NCI-H2107 treated with DMSO at 0.1 percent for 48 hours (cell line): ENCODE measurements at regions not wholly inside any gene's neighbourhood (a gene's known extent, or its start where the extent isn't known, plus 50 kb on each side); places are given as distances from the start of the nearest gene placed in this dataset.
"Not testable (repeated sequence)": the region's sequence is repeated elsewhere in the genome, so short reads cannot be mapped to it uniquely, and the experiment has no call there.

Experiments
- DNase-seq: peaks from one replicate; lab custom pipeline; 2025; ENCODE audit not compliant: unreplicated experiment; lab: John Stamatoyannopoulos, UW

DNA sequence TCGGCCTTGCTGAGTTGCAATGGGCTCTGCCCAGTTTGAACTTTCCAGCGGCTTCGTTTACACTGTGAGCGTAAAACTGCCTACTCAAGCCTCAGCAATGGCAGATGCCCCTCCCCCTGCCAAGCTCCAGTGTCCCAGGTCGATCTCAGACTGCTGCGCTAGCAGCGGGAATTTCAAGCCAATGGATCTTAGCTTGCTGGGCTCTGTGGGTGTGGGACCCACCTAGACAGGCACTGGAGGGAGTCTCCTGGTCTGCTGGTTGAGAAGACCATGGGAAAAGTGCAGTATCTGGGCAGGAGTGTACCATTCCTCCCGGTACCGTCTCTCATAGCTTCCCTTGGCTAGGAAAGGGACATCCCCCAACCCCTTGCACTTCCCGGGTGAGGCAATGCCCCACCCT lies 88.2 kb downstream of the KLHL28 start:
- DNase-seq, result no peak

DNA sequence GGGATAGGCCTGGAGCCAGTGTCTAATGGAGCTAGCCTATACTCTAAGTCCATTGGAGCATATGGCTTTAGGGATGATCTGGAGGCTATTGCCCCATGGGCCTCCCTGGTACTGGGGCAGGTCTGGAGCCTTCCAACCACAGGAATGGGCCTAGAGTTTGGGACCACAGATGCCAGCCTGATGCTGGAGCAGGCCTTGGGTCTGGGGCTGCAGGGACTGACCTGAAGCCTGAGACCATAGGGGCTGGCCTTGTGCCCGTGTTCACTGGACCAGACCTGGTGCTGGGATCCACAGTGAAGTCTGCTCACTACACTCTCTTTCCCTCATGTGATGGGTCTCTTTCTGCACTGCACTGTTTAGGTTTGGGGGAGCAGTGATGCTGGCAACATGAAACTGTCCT lies 95.0 kb downstream of the KLHL28 start:
- no peak for DNase-seq

DNA sequence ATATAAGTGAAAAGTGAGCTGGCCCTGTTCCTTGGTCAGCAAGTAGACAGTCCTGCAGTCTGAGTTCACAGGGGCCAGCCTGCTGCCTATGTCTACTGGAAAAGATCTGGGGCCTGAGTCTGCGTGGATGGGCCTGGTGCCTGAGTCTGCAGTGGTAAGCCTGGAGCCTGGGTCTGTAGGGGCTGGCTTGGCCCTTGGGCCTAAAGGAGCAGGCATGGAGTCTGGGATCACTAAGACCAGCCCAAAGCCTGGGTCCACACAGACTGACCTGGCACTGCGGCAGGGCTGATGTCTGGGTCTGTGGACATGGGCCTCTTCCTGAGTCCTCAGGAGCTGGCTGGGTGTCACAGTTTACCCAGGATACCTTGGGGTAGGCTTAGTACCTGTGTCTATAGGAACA lies 95.4 kb downstream of the KLHL28 start:
- DNase-seq, result no peak

DNA sequence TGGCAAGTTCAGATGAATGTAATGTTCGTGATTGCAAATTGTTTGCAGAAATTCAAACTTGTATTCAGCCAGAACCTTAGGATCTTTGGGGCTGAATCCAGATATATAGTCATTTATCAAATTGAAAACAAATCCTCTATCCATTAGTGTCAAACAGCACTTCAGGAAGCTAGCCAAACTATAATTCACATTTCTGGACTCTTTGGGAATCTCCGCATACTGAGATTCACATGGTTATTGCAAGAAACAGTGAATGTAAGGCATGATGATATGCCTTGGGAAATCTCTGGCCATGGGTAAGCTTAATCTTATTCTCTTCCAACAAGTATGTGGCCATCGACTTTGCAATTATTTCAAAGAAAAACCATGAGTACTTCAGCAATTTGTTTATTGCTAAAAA lies 98.5 kb downstream of the KLHL28 start:
- DNase-seq, result no peak

DNA sequence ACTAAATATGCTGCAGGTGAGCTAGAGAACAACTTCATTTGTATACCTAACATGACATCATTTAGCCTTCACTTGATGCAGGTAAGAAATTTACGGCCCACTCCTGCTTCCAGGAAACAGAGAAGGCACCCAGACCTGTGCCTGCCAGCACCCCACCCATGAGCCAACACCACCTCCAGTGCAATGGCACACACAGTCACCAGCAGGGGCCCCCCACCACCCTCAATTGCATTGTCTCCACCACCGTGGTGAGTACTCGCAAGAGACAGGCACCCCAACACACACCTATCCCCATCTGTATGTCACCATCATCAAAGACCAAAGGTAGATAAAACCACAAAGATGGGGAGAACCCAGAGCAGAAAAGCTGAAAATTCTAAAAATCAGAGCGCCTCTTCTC lies 107.6 kb downstream of the KLHL28 start:
- no peak for DNase-seq

DNA sequence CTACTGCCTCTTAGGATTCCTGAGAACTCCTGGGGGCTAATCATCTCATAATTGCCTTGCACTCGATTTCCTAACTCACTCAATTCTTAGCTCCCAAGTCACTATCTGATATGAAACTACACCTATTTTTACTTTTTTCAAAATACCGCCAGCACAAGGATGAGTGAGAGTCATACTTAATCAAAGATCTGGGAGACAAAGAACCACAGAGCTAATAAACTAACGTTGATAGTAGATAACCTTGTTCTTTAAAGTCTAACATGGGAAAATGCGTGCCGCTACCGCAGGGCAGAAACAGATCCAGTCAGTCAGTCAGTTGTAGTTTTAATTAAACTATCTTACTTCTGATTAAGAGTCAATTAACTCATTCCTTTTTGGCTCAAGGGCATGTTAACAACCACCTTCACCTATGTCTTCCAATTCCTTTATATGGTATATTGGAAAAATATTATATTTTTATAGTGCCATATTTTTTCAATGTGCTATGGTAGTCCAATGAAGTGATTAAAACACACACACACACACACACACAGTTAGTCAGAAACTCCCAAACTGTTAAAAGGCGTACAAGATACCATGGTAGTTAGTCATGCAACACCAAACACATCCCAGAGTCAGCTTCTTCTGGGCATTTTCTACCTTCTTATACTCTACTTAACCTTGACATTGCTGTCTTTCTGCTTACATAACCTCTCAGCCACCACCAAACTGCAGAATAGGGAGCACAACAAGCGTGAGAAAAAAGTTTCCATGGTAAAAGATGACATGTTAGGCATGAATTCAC lies 114.0 kb downstream of the KLHL28 start:
- DNase-seq, result no peak

DNA sequence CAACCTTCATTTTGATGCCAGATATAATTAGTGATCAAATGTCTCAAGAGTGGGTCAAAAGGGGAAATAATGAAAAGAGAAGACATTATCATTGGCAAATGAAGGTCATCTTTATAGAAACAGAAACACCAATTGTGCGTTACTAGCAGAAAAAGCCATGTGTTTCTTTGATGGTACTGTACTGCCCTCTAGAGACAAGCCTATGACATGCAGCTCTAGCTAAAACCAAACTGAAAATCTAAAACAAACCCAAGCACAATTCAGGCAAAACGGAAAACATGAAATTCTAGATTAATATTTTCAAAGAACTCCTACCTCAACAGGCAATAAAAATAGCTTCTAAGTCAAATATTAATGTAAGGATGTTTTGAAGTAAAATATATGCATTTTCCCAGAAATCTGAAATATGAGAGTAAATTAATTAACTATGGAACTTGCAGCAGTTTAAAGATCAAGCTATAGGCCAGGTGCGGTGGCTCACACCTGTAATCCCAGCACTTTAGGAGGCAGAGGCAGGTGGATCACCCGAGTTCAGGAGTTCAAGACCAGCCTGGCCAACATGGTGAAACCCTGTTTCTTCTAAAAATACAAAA lies 115.4 kb downstream of the KLHL28 start:
- peak; percentile 86 for DNase-seq

DNA sequence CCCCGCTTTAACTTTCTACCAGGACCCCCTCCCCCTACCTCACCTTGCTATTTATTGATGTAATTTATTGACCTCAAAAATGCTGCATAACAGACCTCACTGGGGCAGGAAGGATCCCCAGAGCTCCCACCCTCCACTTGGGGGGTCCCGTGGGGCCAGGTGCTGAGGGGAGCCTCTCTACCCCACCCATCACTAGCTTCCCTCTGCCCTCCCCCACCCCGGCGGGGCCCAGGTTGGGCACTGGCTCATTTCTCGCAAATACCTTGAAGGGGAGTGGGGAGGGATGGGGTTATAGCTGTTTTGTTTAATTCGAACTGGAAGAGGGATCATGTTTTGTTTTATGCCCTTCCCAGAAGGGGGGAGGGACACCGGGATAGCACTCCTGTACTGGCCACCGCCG lies 125.8 kb downstream of the KLHL28 start:
- not testable (repeated sequence) for DNase-seq

DNA sequence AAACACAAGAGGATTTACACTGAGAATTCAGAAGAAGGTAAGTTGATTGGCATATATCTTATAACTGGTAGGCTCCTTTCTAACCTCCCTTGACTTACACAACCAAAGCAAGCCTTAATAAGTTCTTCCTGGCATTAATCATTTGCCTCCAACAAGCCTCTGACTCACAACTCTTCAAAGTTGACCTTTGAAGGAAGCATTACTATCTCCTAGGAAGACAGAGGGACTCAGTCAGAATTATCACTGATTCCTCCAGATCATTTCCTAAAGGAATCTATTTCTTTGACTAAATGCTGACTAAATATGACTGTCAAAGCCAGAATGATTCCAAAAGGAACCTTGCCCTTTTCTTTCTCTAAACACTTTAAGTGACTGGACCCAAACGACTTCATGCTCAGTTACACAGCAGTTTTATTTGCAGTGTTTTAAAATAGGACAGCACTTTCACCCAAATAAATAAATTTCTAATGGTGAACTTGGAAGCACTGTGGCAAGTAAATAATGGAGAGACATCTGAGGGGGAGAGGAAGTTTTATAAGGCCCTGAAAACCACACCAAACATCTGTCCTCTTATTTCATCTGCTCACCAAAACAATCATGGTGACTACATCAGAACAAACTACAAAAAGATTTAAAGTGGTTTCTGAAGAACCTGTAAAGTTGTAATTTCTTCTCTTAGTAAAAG lies 128.2 kb downstream of the KLHL28 start:
- no peak for DNase-seq

DNA sequence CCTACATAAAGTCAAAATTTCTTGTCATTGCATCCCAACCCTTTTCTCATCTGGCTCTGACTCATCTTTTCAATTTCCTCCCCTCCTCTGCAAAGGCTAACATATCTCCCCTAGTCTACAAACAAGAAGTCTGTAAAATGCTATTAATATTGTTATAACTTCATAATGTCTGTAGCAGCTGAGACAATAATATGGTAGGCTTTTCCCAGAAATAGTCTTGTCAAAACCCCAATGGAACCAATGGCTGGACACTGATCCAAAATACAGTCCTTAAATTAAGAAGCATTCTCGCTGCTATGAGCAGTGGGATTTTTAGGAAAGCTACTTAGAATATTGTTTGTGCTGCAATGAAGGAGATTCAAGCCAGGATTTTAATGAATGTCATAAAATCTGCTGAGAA lies 131.4 kb downstream of the KLHL28 start:
- DNase-seq, result no peak

DNA sequence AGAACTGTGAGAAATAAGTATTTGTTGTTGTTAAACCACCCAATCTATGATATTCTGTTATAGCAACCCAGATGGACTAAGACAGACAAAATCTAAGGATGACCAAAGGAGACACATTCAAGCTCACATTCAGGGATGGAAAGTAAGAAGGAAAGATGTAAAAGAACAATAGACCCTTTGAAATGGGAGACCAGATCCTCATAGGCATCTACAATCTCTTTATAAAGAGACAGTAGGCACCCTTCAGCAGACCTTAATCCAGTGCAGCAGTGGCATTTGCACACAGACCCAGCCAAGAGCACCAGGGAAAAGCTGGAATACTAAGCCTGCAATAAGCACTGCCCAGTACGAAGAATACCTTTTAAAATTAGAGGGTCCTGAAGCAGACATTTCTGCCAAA lies 132.7 kb downstream of the KLHL28 start:
- no peak for DNase-seq

DNA sequence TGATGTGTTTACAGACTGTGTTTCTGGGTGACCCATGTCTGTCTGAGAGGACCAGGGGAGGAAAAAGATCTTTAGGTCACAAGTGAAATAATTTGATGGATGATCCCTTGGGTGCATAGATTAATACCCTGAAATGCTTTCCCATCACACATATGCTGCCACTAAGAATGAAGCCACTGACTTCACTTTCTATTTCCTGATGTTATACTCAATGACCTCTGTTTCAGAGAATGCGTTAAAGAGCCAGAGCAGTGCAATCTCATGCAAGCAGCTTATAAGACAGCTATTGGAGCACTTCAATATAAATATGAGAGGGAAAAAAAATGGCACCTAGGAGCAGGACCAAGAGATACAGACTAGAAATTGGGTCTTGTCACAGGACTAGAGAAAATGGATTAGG lies 133.7 kb downstream of the KLHL28 start:
- no peak for DNase-seq

DNA sequence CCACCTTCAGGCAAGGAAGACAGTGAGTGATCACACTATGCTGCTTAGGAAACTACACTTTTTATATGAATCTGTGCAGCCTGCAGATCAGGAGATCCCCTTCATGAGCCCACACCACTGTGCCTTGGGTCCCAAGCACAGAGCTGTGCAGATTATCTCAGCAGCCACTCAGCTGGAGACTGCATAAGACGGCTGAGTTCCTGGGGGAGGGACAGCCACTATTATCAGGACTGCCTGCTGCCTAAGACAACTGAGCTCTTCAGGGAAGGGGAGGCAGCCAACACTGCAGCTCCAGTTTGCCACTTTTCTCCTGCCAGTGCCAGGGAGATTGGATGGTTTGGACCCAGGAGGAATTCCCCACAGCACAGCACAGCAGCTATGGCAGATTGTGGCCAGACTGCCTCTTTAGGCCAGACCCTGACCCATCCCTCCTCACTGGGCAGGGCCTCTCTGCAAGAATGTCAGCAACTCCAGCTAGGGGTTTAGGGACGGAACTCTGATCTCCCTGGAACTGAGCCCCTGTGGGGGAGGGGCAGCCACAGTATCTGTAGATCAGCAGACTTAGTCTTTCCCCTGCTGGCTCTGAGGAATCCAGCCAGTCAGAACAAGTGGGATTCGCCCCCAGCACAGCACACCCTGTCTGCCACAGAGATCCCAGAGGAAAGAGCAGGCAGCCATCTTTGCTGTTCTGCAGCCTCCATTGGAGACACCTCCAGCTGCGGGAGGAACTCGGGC lies 141.3 kb downstream of the KLHL28 start:
- no peak for DNase-seq

DNA sequence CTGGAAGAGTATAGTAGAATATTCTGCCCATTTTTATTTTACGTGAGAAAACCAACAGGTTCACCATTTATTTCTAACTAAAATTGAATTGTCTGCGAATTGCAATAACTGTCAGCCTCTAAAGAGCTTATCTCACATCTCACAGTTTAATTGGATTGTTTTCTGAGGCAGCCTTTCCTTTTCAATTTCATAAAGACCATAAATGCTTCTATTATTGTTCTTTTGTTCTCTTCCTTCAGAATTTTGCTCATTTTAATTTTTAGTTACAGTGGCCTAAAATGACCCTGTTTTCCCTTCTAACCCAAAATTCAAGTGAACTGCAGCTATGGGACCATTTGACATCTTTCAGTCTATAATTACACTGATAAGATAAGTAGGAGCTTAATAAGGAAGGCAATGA lies 147.6 kb downstream of the KLHL28 start:
- DNase-seq, result no peak

DNA sequence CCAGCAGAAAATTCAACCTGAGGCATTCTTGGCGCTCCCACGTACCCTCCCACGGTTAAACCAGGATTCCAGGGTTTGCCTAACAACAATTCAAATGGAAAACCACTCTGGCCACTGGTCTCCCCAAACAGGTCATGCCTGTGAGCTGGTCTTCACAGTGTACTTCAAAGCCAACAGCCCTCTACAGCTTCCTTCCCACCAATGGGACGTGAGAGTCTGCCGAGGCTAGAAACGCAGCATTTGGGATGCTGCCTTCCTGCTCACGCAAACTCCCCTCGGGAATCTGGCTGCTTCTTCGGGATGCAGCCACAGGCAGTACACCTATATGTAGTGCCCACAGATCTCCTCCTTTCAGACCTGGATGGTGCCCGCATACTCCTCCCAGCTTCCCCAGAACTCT lies 149.1 kb downstream of the KLHL28 start:
- DNase-seq, result no peak

DNA sequence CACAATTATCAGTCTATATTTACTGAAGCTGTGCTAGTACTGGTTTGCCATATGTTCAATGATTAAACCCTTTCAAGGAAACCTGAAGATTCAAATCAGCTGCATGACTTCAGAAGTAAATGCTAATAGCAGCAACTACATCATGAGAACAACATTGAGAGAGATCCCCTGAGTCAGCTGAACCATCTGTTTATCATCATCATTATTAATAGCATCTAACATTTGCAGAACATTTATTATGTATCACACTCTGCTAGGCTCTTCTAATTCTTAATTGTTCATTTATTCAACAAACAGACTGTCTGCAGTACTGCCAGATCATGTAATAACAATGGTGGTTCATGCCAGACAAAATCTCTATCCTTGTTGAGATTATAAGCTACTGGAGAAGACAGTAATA lies 157.4 kb downstream of the KLHL28 start:
- DNase-seq, result no peak

DNA sequence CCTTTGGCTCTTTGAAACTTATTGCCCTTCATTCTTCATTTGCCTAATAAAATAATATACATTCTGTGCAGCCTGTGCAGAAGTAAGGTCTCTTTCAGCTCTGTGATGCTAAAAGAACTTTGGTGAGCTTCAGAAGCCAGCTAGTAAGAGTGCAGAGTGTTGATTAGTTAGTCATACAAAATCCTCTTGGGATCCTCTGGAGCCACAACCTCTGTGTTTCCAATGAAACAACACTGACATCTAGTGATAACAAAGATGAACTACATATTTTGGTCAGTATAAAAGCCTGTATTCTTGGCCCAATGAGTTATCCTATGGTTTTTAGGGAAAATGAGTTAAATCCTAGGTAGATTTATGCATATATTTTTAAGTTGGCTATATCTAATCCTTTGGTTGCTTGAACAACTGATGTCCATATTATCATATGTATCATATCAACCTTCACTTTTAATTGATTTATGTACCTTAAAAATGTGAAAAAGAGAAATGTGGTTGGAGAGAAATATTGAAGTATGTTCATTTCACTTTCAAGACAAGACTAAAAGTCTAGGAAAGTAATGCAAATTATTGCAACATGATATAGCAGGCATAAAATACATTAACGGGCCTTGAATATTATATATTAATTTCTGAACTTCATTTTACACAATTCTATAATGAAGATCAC lies 158.4 kb downstream of the KLHL28 start:
- peak; percentile 89 for DNase-seq

DNA sequence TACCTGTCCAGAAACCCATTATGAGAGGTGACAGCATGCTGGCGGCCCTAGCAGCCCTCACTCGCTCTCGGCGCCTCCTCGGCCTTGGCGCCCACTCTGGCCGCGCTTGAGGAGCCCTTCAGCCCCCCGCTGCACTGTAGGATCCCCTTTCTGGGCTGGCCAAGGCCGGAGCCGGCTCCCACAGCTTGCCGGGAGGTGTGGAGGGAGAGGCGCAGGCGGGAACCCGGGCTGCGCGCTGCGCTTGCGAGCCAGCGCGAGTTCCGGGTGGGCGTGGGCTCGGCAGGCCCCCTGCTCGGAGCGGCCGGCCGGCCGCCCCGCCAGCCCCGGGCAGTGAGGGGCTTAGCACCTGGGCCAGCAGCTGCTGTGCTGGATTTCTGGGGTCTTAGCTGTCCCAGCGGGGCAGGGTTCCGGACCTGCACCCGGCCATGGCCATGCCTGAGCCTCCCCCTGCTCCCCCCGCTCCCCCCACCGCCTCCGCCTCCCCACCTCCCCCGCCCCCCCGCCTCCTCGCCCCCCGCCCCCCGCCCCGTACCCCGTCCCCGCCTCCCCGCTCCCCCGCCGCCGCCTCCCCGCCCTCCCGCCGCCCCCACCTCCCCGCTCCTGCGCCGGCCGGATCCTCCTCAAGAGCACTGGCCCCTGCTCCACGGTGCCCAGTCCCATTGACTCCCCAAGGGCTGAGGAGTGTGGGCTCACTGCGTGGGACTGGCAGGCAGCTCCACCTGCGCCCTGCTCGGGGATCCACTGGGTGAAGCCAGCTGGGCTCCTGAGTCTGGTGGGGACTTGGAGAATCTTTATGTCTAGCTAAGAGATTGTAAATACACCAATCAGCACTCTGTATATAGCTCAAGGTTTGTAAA lies 163.1 kb downstream of the KLHL28 start:
- DNase-seq, result no peak

DNA sequence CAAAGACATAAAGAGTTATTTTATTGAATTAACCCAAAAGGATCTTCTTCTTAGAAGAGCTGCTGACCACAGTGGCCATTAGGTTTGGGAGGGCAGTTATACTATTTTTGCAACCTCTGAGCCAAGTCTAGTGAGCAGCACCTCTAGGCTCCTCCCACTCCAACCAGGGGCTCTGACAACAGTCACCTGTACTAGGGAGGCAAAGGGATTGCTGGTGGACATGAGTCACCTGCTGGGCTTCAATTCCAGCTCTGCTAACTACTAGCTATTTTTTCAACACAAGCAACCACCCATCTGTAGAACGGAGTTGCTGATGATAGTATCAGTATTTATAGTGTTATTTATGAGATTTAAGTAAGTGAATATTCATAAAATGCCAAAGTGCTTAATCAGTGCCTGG lies 166.0 kb downstream of the KLHL28 start:
- DNase-seq, result peak; percentile 36

DNA sequence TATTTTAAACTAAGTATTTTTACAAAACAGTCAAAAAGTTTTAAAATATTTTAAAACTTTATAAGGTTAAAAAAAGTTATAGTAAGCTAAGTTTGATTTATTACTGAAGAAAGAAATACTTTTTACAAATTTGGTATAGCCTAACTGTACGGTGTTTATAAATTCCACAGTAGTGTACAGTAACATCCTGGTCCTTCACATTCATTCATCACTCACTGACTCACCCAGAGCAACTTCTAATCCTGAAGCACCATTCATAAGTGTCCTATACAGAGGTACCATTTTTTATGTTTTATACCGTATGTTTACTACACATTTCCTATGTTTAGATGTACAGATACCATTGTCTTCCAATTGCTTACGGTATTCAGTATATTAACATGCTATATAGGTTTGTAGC lies 170.0 kb downstream of the KLHL28 start:
- no peak for DNase-seq
